ENCODE measurements at regions not wholly inside any gene's neighbourhood (a gene's known extent, or its start where the extent isn't known, plus 50 kb on each side); places are given as distances from the start of the nearest gene placed in this dataset.

- TF ChIP-seq TAF1 (IDR thresholded peaks at IDR 0.05; ENCODE audit: borderline replicate concordance, insufficient read depth, low read length) (no peak), POLR2AphosphoS5 (IDR thresholded peaks at IDR 0.05; ENCODE audit: low read depth, low read length) (no peak), SIN3A (IDR thresholded peaks at IDR 0.05; ENCODE audit: borderline replicate concordance, insufficient read depth, low read length) (no peak)
Measured at GRCh38 chr19:29413435-29413834, 112.4 kb upstream of the VSTM2B start.

Measured in PFSK-1 (cell line).